Anterior cingulate cortex (tissue), 58 donors: ENCODE measurements at regions not wholly inside any gene's neighbourhood (a gene's known extent, or its start where the extent isn't known, plus 50 kb on each side); places are given as distances from the start of the nearest gene placed in this dataset.

Experiments used
- DNase-seq, 58 donors: peaks; one replicate each; lab custom pipeline; 2025; lab: John Stamatoyannopoulos, UW

DNA sequence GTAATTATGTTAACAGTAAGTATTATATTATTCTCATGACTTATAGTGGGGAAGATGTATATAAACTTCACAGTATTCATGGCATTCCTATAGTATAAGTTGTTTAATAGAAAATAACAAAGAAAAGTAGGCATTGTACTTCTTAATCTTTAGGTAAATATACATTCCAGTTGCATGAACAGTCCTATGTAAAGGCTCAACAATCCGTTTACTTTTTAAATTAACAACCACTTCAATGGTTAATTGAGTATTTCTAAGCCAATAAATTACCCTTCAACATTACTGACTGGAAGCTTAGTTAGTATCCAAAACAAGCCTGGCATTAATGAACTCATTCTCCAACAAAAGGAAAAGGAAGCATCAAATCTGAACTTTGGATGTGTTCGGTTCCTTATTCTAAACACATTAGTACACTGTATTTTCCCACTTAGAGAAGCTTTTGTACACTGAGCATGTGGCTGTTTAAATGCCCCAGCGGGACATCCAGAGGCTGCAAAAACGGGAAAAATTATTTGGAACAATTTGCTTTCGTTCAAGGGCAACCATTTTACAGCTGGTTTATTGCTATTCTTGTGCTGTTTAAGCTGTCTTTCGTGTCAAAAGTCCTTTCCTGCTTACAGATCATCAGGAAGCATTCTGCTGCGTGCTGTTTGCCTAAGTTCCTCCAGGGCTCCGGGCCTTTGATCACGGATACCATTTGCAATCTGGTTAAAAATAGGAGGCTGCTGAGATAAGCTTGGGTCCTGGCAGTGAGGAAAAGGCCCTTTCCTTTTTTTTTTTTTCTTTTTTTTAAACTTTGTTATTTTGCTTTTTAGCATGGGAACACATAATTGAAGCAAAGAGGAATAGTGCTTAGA lies 460.3 kb downstream of the SPRY1 start:
- DNase-seq, result peak in 2 of 58 donors; percentile 0 to 8

DNA sequence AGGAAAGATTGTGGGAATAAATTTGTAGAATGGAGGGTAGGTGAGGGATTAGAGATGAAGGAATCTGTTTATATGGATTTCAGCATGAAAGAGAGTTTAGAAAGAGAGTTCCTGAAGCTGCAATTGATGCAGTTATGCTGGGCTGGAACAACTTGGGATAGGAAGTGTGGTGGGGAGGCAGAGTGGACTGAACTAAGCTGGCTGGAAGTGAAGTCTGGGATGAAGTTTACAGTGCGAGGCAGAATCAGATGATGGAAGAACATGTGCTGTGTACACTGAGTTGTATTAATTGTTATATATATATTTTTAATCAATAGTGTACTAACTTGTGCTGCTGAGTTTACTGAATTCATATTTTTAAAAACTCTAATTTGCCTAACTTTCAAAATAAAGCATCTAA lies 461.9 kb downstream of the SPRY1 start:
- DNase-seq, result no peak

DNA sequence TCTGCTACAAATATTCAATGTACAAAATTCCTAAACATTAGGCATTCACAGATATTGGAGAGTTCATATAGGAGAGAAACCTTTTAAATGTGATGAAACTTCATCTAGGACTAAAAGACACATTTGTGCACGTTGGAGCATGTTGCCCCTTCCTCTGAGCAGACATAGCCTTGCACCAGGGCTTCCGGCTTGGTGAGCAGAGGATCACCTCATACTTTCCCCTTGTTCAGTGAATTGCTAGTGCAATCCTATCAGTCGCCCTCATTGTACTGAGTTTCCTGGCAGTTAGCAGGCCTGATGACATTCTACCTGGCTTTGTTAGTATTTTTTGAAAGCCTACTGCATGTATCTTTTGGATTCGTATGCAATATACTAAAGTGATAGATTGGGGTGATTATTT lies 466.2 kb downstream of the SPRY1 start:
- DNase-seq, result no peak

DNA sequence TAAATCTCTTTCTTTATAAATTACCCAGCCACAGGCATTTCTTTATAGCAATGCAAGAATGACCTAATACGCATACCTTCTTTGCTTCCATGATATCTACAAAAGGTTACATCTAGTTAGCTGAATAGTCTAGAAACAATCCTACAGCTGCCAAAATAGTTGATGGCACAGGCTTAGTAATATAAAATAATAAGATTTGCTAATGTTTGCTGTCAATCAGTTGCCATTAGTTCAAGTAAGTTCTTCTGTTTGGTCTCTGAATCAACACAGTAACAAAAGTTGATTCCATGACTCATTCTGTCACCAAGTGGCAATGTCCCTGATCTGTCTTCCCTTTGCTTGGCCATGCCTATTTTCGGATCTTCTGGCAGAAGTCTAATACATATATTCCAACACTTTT lies 470.2 kb downstream of the SPRY1 start:
- no peak for DNase-seq

DNA sequence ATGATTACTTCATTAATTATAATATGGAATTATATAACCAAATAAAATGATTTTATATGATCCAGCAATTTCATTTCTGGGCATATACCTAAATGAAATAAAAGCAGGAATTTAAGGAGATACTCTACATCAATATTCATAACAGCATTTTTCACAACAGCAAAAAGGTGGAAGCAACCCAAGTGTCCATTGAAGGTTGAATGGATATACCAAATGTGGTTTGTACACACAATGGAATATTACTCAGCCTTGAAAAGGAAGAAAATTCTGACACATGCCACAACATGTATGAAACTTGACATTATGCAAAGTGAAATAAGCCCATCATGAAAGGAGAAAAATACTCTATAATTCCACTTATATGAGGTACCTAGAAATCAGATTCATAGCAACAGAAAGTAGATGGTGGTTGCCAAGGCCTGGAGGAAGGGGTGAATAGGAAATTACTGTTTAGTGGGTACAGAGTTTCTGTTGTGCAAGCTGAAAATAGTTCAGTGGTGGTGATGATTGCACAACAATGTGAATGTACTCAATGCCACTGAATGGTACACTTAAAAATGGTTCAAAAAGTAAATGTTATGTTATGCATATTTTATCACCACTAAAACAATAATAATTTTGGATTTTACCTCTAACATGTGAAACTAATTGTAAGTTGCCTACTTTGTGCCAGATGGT lies 471.5 kb downstream of the SPRY1 start:
- no peak for DNase-seq

DNA sequence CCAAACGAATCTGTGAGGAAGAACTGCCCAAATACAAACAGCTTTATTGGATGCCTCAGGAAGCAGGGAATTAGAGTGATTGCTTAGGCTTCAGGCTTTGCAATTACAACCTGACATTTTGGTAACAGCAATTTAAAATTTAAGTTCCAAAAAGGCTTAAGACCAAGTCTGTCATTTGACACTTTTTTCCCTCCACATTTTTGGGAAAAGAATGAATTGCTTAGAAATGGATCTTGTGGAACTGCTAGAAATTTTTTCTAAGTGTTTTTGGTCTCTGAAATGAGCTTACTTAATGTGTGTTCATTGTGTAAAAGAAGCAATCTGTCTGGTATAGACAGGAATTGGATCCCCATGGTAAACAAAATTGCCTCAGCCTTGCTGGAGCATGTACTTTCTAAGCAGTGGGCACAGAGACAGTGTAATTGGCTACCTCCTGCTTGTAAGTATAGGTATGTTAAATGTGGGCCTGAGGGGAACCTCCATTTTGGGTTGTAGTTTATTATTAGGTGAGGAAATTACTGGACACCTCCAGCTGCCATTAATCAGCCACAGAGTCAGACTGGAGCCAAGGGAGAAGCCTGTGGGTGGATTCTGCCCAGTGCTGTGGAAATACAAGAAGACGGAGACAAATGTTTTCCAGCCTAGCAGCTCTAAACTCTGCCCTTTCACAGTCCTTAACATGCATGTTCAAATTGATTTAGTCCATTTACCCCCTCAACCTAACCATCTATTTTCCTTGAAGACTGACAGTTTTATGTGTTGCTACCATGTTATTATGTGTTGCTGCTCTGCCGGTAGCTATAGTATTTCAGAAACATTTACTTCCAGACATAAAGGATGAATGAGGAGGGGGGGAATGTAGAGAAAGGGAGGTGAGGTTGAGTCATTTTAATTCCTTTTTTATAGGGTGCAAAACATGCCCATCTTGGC lies 473.0 kb downstream of the SPRY1 start:
- DNase-seq, result no peak

DNA sequence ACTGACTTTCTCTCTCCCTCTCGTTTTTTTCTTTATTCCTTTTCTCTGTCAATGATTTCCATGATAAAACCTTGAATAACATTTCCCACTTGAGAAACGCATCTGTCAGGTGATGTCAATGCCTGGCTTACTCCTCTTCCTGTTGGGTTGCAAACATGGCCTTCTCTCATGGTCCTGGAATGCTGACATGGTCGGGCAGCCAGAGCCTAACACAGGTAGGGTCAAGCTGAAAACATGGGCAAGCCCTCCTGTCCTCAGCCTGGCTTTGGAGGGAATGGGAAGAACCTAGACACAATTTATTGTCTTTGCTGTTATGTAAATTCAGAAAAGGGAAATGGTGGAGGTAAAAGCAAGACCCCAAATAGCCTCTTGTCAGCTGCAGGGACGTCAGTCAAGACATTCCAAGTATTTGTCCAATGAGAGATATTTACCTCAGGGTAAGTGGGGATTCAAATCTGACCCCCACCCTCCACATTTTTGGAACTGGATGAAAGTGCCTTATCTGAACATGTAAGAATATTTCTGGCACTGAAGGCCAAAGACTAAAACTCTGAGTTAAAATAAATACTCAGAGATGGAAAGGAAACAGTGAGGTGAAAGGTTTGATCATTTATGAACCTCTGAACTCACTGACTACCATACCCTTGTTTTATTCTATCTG lies 473.8 kb downstream of the SPRY1 start:
- DNase-seq, result no peak

DNA sequence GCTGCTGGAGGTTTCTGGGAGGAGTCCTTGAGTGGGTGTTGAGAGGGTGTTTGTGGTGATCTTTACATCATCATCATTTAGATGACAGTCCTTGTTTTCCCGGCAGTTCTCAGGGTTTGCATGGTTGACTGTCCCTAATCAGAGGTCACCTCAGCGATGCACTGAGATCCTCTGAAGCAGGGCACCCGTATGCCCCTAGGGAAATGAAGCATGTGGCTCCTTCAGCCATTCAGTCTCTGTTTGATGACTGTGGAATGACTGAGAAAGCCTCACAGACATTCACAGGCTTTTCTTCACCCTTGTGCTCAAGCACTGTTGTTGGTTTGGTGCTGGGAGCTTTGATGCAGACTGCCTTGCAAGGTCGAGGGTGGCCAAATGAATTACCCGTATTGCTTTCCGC lies 474.7 kb downstream of the SPRY1 start:
- DNase-seq, result no peak

DNA sequence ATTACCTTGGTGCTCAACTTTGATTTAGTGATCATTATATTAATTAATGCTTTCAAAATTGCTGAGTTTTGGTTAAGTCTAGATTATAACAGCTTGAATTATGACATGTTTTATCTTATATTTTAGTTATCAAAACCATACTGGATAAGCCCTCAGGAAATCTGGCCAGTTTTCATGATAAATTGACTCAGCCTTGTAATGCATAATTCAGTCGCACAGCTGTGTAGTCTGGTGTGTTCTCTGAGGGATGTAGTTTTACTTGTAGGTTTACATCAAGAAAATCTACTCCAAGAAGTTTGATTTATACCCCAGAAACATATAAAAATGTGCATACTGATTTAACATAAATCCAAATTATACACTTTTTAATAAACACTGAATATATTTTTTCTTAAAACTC lies 477.5 kb downstream of the SPRY1 start:
- DNase-seq, result no peak

DNA sequence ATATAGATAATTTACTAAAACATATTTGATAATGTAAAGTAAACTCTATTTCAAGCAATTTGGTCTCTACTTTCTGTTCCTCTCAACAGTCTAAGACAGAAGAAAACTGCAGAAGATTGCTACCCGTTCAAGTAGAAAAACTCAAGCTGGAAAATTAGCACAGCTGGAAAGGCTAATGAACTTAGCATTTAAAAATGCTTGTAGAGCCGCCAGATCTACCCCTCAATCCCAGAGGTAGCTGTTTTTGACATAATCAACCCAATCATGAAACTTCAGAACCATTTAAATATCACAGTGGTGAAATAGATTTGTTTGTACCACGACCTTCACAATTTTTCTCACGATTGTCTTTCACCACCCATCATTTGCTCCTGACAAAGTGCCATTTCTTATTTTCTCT lies 479.5 kb downstream of the SPRY1 start:
- DNase-seq, result no peak

DNA sequence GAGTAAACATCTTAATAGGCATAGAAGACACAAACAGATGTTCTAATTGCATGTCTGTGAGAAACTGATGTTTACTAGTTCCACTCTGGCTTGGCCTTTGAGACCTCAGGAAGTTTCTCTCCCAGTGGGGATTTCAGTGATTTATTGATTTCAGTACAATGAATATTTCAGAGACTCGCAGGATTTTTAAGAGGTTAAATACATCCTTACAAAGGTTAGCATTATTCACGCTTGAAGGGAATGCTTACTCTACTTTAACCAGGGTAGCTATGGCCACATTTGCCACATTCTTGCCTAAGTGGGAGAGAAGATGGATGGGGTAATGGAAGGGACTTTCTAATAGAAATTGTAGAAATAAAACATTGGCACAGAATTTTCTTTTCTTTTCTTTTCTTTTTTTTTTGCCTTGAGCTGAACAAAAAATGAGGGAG lies 480.1 kb downstream of the SPRY1 start:
- no peak for DNase-seq

DNA sequence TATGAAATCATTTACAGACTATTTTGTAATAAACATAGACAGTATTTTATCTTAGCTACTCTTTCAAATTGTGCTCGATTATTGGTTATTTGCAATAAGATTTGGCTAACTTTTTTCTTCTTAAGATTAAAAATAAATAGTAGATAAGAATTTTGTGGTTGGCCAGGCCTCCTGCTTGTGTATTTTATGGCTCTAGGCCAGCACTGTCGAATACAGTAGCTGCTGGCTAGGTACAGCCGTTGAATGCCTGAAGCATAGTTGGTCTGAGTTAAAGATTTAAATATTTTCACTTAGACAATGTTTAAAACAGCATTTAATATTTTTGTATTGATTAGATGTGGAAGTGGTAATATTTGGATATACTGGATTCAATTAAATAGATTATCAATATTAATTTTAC lies 481.0 kb downstream of the SPRY1 start:
- no peak for DNase-seq

DNA sequence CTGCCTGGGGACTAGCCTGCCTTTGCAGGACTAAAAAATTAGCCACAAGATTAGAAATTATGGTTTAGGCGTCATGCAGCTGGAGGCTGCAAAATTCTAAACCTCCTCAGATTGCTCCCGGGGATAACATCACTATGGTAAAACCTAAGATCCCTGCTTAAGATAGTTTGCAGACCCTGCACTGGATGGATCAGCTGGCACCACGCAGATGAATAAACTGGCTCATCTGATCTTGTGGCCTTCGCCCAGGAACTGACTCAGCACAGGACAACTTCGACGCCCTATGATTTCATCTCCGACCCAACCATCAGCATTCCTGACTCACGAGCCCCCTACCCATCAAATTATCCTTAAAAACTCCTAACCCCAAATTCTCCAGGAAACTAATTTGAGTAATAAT lies 482.4 kb downstream of the SPRY1 start:
- no peak for DNase-seq

DNA sequence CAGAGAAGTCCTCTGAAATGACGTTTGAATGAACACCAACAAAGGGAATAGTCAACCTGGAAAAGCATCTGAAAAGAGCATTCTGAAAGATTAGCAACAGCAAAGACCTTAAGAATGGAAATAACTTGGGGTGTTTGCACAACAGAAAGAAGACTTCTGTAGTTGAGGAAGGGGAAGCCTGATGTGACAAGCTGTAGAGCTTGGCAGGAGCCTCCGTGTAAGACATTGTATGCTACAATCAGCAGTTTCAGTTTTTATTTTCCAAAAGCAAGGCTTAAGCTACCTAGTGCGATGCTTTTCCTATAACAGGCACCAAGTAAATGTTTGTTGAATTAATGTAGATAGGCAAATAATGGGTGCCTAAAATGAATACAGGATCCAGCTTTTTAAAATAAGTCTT lies 484.0 kb downstream of the SPRY1 start:
- DNase-seq, result no peak

DNA sequence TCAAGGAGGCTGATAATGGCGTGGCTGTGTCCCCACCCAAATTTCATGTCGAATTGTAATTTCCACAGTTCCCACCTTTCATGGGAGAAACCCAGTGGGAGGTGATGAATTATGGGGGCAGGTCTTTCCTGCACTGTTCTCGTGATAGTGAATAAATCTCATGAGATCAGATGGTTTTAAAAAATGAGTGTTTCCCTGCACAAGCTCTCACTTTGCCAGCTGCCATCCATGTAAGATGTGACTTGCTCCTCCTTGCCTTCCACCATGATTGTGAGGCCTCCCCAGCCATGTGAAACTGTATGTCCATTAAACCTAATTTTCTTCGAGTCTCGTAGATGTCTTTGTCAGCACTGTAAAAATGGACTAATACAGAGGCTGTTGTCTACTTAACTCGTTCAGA lies 488.3 kb downstream of the SPRY1 start:
- no peak for DNase-seq

DNA sequence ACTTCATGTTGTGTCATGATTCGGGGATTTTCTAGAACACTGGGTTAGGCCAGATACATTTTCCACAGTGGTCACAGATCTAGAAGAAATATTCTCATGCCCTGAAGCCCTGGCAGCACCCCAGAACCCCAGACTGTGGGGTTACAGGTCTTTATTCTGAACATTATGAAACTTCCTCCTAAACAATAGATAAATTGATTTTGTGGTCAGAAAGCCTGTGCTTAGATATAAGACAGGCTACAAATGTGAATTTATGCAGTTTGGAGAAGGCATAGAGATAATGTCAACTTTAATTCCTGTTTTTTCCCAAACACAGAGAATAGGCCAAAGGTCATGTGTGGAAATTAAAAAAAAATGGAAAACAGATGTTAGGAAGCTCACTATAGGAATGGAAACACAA lies 492.9 kb downstream of the SPRY1 start:
- no peak for DNase-seq

DNA sequence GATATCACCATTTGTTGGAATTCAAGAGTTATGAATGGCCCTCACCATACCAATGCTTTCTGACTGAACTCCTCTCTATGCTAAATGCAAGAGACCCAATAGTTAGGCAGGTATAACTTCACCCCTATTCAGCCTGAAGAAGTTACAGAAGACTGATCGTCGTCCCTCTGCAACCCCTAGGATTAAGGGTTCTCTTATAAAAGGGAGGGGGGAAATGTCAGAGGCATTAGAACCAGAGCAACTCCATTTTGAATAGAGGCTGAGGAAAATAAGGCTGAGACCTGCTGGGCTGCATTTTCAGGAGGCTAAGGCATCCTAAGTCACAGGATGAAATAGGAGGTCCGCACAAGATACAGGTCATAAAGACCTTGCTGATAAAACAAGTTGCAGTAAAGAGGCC lies 494.3 kb downstream of the SPRY1 start:
- no peak for DNase-seq

DNA sequence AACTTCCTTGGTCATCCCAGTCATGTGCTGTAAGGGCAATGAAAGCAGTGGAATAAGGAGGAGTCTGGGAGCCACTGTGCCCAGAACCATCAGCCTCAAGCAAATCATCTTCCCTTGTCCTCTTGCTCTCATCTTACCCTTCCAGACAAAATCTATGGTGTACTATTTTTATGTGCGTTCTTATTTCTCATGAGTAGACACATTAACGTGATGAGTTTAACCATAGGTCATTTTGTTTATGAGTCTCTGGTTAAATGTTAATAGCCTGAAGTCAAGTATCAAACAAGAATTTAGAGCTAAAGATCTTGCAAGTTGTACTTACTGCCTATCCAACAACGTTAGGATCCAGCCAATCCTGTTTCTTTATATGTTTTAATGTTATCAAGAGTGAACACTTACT lies 495.3 kb downstream of the SPRY1 start:
- DNase-seq, result no peak

DNA sequence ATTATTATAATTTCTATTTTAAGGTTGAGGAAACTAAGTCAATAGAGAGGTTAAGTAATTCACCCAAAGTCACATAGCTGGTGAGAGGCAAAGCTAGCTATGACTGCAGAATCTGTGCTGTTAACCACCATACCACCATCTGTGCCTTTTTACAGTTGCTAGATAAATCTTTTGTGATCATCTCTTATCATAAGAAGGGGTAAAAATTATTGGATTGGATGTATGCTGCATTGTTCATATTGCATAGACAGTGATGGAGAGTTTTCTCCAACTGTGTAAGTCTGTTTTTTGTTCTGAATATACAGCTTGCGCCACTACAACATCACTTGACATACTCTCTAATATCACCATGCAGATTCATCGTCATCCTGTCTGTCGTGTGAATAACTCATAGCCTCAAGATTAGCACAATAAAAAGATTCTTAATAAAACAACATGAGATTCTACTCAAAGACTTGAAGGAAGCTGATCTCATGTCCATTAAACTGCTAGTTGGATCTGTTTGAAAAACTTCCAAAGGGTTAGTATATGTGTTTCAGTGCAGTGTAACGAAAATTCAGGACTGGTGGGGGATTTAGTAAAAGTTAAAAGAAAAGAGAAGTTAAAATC lies 495.9 kb downstream of the SPRY1 start:
- DNase-seq, result no peak
